Activated T-helper 17 cell treated with anti-CD3 and anti-CD28 coated beads, Interleukin-2, amount 50 U/mL, for 72 hours (primary cell): ENCODE measurements at regions not wholly inside any gene's neighbourhood (a gene's known extent, or its start where the extent isn't known, plus 50 kb on each side); places are given as distances from the start of the nearest gene placed in this dataset.
"Not testable (repeated sequence)": the region's sequence is repeated elsewhere in the genome, so short reads cannot be mapped to it uniquely, and the experiment has no call there.

Experiments used
- ATAC-seq: fragments of 150-1000 bp; cut with Tn5 transposase; replicated peaks from 2 replicates; pipeline ENCODE4 v1.10.0; 2021; ENCODE audit warnings: mild to moderate bottlenecking, moderate library complexity
- H3K27ac Mint-ChIP-seq: one replicate; pipeline ENCODE4 v1.8.0; 2022; ENCODE audit warnings: mixed read lengths
- H3K27me3 Mint-ChIP-seq: one replicate; pipeline ENCODE4 v1.8.0; 2022; ENCODE audit warnings: mixed read lengths
- H3K36me3 Mint-ChIP-seq: one replicate; pipeline ENCODE4 v1.8.0; 2022; ENCODE audit warnings: low read depth, mild to moderate bottlenecking, mixed read lengths
- H3K4me1 Mint-ChIP-seq: one replicate; pipeline ENCODE4 v1.8.0; 2022; ENCODE audit warnings: mixed read lengths
- H3K4me3 Mint-ChIP-seq: one replicate; pipeline ENCODE4 v1.8.0; 2022; ENCODE audit warnings: mild to moderate bottlenecking, mixed read lengths
- H3K9me3 Mint-ChIP-seq: one replicate; pipeline ENCODE4 v1.8.0; 2022; ENCODE audit warnings: mixed read lengths

GRCh38 chr6:112597176-112597575 lies 250.0 kb downstream of the RFPL4B start:
- Mint-ChIP-seq H3K27me3 (no peaks in the 10 kb centered on the region), H3K4me3 (no peak overlapping the region), H3K4me1 (no peaks in the 10 kb centered on the region), H3K27ac (no peak overlapping the region), H3K36me3 (no peaks in the 10 kb centered on the region), H3K9me3 (peaks cover 17% of the 10 kb centered on the region)
- no peak for ATAC-seq

GRCh38 chr6:112600168-112600567 lies 253.0 kb downstream of the RFPL4B start:
- ATAC-seq, result no peak
- Mint-ChIP-seq H3K36me3 (no peaks in the 10 kb centered on the region), H3K4me3 (no peak overlapping the region), H3K4me1 (no peaks in the 10 kb centered on the region), H3K27me3 (no peaks in the 10 kb centered on the region), H3K9me3 (peaks cover 16% of the 10 kb centered on the region), H3K27ac (no peak overlapping the region)

DNA sequence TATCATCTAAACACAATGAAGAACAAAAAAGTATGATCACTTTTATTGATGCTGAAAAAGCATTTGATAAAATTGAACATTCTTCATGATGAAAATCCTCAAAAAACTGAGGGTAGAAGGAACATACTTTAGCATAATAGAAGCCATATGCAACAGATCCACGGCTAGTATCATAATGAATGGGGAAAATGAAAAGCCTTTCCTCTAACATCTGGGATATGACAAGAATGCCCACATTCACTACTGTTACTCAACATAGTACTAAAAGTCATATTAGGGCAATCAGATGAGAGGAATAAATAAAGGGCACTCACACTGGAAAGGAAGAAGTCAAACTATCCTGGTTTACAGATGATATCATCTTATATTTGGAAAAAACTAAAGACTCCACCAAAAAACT lies 256.6 kb downstream of the RFPL4B start:
- no peaks in the 10 kb centered on the region for H3K4me1 Mint-ChIP-seq
- no peak overlapping the region for H3K27ac Mint-ChIP-seq
- H3K27me3 Mint-ChIP-seq, result no peaks in the 10 kb centered on the region
- no peaks in the 10 kb centered on the region for H3K36me3 Mint-ChIP-seq
- H3K9me3 Mint-ChIP-seq, result peaks cover 15% of the 10 kb centered on the region
- no peak for ATAC-seq
- H3K4me3 Mint-ChIP-seq, result no peak overlapping the region

DNA sequence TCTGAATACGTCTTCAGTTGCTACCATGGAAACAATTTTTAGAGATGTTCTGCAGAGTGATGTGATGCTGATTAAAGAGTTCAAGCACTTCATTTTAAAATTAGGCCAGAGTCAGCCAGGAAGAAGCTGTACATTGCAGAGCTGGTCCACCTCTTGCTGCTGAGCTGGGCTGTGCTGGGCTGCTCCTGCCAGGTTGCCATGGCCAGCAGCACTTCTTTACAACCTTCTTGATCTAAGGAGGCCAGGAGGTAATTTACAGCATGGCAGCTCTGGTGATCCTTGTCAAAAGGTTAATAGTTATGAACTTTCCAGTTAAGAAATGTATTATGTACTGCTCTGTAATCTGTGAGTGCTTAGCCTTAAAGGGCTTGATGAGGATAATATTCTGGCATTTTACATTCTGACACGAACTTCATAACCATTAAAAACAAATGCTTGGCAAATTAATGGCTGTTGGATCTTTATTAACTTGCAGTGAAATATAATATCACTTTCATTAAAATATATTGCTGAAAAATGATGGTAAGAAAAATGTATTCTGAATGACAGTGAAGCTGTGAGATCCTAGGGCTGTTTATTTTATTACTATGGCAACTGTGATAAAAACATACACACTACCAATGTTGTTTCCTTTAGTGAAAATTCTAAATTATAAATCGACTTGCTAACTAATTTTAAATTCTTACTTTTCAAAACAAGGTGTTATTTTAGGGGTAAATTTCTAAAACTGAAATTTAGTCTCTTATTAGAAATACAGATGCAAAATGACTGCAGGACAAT lies 259.7 kb downstream of the RFPL4B start:
- Mint-ChIP-seq H3K27me3 (no peaks in the 10 kb centered on the region), H3K9me3 (peaks cover 14% of the 10 kb centered on the region), H3K36me3 (no peaks in the 10 kb centered on the region), H3K4me3 (no peak overlapping the region), H3K4me1 (no peaks in the 10 kb centered on the region), H3K27ac (no peak overlapping the region)
- ATAC-seq, result no peak

GRCh38 chr6:112608925-112609324 lies 261.8 kb downstream of the RFPL4B start:
- not testable (repeated sequence) for H3K27me3 Mint-ChIP-seq, H3K4me1 Mint-ChIP-seq, H3K27ac Mint-ChIP-seq, H3K4me3 Mint-ChIP-seq, ATAC-seq, H3K36me3 Mint-ChIP-seq
- peaks cover 14% of the 10 kb centered on the region for H3K9me3 Mint-ChIP-seq

DNA sequence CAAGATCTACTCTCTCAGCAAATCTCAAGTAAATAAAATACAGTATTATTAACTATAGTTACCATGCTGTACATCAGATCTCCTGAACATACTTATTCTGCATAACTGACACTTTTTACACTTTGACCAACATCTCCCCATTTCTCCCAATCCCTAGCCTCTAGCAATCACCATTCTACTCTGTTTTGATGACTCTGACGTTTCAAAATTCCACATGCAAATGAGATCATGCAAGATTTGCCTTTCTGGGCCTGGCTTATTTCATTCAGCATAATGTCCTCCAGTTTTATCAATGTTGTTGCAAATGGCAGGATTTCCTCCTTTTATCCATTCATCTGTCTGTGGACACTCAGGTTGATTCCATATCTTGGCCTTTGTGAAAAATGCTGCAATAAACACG lies 266.3 kb downstream of the RFPL4B start:
- no peak for ATAC-seq
- Mint-ChIP-seq H3K36me3 (no peaks in the 10 kb centered on the region), H3K9me3 (peaks cover 15% of the 10 kb centered on the region), H3K4me3 (no peak overlapping the region), H3K4me1 (no peaks in the 10 kb centered on the region), H3K27ac (no peak overlapping the region), H3K27me3 (no peaks in the 10 kb centered on the region)

GRCh38 chr6:112618849-112619248 lies 271.7 kb downstream of the RFPL4B start:
- Mint-ChIP-seq H3K36me3 (no peaks in the 10 kb centered on the region), H3K27me3 (no peaks in the 10 kb centered on the region), H3K27ac (no peak overlapping the region), H3K9me3 (peaks cover 7% of the 10 kb centered on the region), H3K4me1 (no peaks in the 10 kb centered on the region), H3K4me3 (no peak overlapping the region)
- no peak for ATAC-seq

- no peaks in the 10 kb centered on the region for H3K4me1 Mint-ChIP-seq
- peaks cover 10% of the 10 kb centered on the region for H3K9me3 Mint-ChIP-seq
These were observed 273.9 kb downstream of the RFPL4B start for GRCh38 chr6:112620812-112621569.

GRCh38 chr6:112622036-112622435 lies 274.9 kb downstream of the RFPL4B start:
- H3K27me3 Mint-ChIP-seq, result no peaks in the 10 kb centered on the region
- no peak overlapping the region for H3K27ac Mint-ChIP-seq
- H3K36me3 Mint-ChIP-seq, result no peaks in the 10 kb centered on the region
- H3K4me3 Mint-ChIP-seq, result no peak overlapping the region
- ATAC-seq, result no peak
- H3K9me3 Mint-ChIP-seq, result peaks cover 8% of the 10 kb centered on the region
- no peaks in the 10 kb centered on the region for H3K4me1 Mint-ChIP-seq

More at GRCh38 chr6:112620812-112621569, 273.9 kb downstream of the RFPL4B start:
- Mint-ChIP-seq H3K27me3 (no peaks in the 10 kb centered on the region), H3K27ac (no peak overlapping the region), H3K36me3 (no peaks in the 10 kb centered on the region), H3K4me3 (no peak overlapping the region)
- no peak for ATAC-seq

- H3K36me3 Mint-ChIP-seq, result no peaks in the 10 kb centered on the region
- H3K4me1 Mint-ChIP-seq, result no peaks in the 10 kb centered on the region
- no peak for ATAC-seq
- H3K9me3 Mint-ChIP-seq, result peaks cover 3% of the 10 kb centered on the region
- no peak overlapping the region for H3K27ac Mint-ChIP-seq
- H3K27me3 Mint-ChIP-seq, result no peaks in the 10 kb centered on the region
- no peak overlapping the region for H3K4me3 Mint-ChIP-seq
These were observed 279.4 kb downstream of the RFPL4B start for GRCh38 chr6:112626468-112627082.

DNA sequence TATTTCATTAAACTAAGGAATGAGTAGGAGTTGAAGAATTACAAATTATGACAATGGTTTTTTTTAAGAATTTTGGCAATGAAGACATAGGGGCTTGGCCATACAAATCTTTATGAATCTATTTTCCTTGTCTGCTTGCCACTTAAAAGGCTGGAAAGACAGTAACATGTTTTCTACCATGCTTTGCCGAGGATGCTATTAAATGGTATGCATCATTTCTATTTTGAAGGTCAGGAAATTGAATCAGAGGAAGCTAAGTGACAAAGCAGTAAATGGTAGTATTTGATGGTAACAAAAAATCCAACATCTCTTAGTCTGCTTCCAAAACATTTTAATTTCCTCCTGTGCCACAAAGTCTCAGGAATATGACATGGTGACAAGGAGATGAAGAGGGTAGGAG lies 287.2 kb downstream of the RFPL4B start:
- ATAC-seq, result no peak
- peaks cover 3% of the 10 kb centered on the region for H3K9me3 Mint-ChIP-seq
- no peak overlapping the region for H3K27ac Mint-ChIP-seq
- H3K4me1 Mint-ChIP-seq, result no peaks in the 10 kb centered on the region
- no peak overlapping the region for H3K4me3 Mint-ChIP-seq
- no peaks in the 10 kb centered on the region for H3K36me3 Mint-ChIP-seq
- no peaks in the 10 kb centered on the region for H3K27me3 Mint-ChIP-seq

DNA sequence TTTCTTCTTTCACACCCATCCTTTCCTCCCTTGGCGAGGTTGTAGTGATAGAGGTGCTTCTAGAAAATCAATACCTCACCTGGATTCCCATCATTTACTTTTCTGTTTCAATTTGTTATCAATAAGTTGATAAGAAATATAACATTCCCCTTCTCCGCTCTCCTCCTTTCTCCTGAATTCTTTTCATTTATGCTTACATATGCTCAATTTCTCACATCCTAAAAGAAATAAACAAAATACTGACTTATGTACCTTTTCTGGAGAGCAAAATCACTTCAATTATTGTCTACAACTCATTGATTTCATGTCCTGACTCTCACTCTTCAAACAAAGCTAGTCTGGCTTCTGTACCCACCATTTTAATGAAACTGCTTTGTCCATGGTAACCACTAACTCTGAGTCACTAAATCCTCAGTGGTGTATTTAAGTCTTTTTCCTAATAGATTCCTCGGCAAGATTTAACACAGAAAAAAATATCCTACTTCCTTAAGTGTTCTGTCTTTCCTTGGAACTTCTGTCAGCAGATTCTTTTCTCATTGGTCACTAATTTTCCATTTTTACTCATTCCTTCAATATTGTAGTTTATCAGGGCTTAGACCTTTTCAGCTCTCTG lies 289.6 kb downstream of the RFPL4B start:
- Mint-ChIP-seq H3K36me3 (no peaks in the 10 kb centered on the region), H3K27me3 (no peaks in the 10 kb centered on the region), H3K4me1 (no peaks in the 10 kb centered on the region), H3K27ac (no peak overlapping the region), H3K9me3 (peaks cover 2% of the 10 kb centered on the region), H3K4me3 (no peak overlapping the region)
- ATAC-seq, result no peak

- H3K36me3 Mint-ChIP-seq, result no peaks in the 10 kb centered on the region
- no peak for ATAC-seq
- no peak overlapping the region for H3K27ac Mint-ChIP-seq
- H3K27me3 Mint-ChIP-seq, result no peaks in the 10 kb centered on the region
- H3K9me3 Mint-ChIP-seq, result no peaks in the 10 kb centered on the region
- no peak overlapping the region for H3K4me3 Mint-ChIP-seq
- H3K4me1 Mint-ChIP-seq, result no peaks in the 10 kb centered on the region
These were observed 292.3 kb downstream of the RFPL4B start for GRCh38 chr6:112639391-112639831.

DNA sequence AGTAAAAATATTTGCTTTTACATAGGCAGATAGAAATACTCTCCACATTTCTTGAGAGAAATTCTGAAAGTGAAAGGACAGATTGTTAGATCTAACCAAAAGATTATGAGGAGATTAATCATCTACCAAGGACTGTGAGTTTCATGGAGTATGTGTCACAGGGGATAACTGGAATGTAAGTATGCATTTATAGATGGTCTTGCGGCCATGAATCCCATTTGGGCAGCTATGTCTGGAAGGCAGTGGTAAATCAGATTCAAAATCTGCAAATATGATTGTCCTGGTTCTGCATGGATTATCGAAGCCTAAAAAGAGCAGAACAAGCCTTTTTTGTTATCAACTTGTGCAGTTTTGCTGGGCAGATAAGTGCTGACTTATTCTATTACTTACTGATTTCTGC lies 293.8 kb downstream of the RFPL4B start:
- Mint-ChIP-seq H3K36me3 (no peaks in the 10 kb centered on the region), H3K4me1 (no peaks in the 10 kb centered on the region), H3K9me3 (no peaks in the 10 kb centered on the region), H3K27me3 (no peaks in the 10 kb centered on the region), H3K4me3 (no peak overlapping the region), H3K27ac (no peak overlapping the region)
- no peak for ATAC-seq
